GM12878 (cell line): ENCODE measurements at regions not wholly inside any gene's neighbourhood (a gene's known extent, or its start where the extent isn't known, plus 50 kb on each side); places are given as distances from the start of the nearest gene placed in this dataset.

Source experiments
- ATF7 ChIP-seq: fragments of 450-650 bp; IDR thresholded peaks from 2 replicates; pipeline ENCODE4 v1.6.1; 2016; ENCODE audit warnings: low read depth, mild to moderate bottlenecking
- CEBPB ChIP-seq, 2 experiments: fragments of 150-350 bp in 1 of 2; IDR thresholded peaks; 2 replicates each; pipeline ENCODE4 v1.6.1; 2012 to 2014; ENCODE audit warnings: low read depth in 2 of 2, low read length in 2 of 2, borderline replicate concordance in 1 of 2, inconsistent platforms in 1 of 2
- ESRRA ChIP-seq: IDR thresholded peaks from 2 replicates; pipeline ENCODE4 v1.6.1; 2012; ENCODE audit warnings: mild to moderate bottlenecking, low read length, improper control_type of control experiment
- MTA2 ChIP-seq: fragments of 450-650 bp; IDR thresholded peaks from 2 replicates; pipeline ENCODE4 v1.6.1; 2016; ENCODE audit warnings: low read depth, mild to moderate bottlenecking, moderate library complexity
- NRF1 ChIP-seq: conservative IDR thresholded peaks from 2 replicates; pipeline ENCODE4 v1.6.1; 2011; ENCODE audit warnings: mild to moderate bottlenecking, low read depth, low read length, improper control_type of control experiment
- RELA ChIP-seq: fragments of 450-650 bp; IDR thresholded peaks from 2 replicates; pipeline ENCODE4 v1.8.0; 2014; ENCODE audit warnings: borderline replicate concordance; ENCODE audit not compliant: partially characterized antibody
- SIN3A ChIP-seq: IDR thresholded peaks from 2 replicates; pipeline ENCODE4 v1.6.1; 2012; ENCODE audit warnings: low read depth, low read length, improper control_type of control experiment
- SMARCA5 ChIP-seq: fragments of 450-650 bp; IDR thresholded peaks from 2 replicates; pipeline ENCODE4 v1.6.1; 2017; ENCODE audit warnings: mild to moderate bottlenecking
- SUZ12 ChIP-seq: fragments of 200-600 bp; sonication (generic); IDR thresholded peaks from one replicate; pipeline ENCODE4 v1.6.1; 2018; ENCODE audit warnings: antibody characterized with exemption, mild to moderate bottlenecking; ENCODE audit not compliant: unreplicated experiment
- TCF12 ChIP-seq: IDR thresholded peaks from 2 replicates; pipeline ENCODE4 v1.6.1; 2011; ENCODE audit warnings: low read depth, mild to moderate bottlenecking, low read length
- TCF3 ChIP-seq: IDR thresholded peaks from 2 replicates; pipeline ENCODE4 v1.6.1; 2012; ENCODE audit warnings: low read depth, mild to moderate bottlenecking, low read length, borderline replicate concordance; ENCODE audit not compliant: insufficient read depth
- ZNF207 ChIP-seq: fragments of 450-650 bp; IDR thresholded peaks from 2 replicates; pipeline ENCODE4 v1.6.1; 2014; ENCODE audit warnings: antibody characterized with exemption, mild to moderate bottlenecking, borderline replicate concordance
- TF ChIP-seq, protein P1 (sequence below): fragments of 450-650 bp; IDR thresholded peaks from 2 replicates; pipeline ENCODE4 v1.6.1; 2017; ENCODE audit warnings: antibody characterized with exemption, mild to moderate bottlenecking, moderate library complexity
- TF ChIP-seq, protein P2 (sequence below): IDR thresholded peaks from 2 replicates; pipeline ENCODE4 v1.6.1; 2011; ENCODE audit warnings: borderline replicate concordance, low read depth, mild to moderate bottlenecking, moderate library complexity, mixed read lengths, low read length; ENCODE audit not compliant: insufficient read depth; ENCODE audit errors: extremely low read length
- TF ChIP-seq, protein P3 (sequence below): fragments of 450-650 bp; formaldehyde crosslinking; IDR thresholded peaks from 2 replicates; pipeline ENCODE4 v1.4.0; 2022; ENCODE audit warnings: mild to moderate bottlenecking, moderate library complexity
- TF ChIP-seq, protein P4 (sequence below): fragments of 450-650 bp; IDR thresholded peaks from 2 replicates; pipeline ENCODE4 v1.6.1; 2017; ENCODE audit warnings: mild to moderate bottlenecking
- TF ChIP-seq, protein P5 (sequence below): fragments of 450-650 bp; IDR thresholded peaks from 2 replicates; pipeline ENCODE4 v1.6.1; 2017; ENCODE audit warnings: borderline replicate concordance

DNA sequence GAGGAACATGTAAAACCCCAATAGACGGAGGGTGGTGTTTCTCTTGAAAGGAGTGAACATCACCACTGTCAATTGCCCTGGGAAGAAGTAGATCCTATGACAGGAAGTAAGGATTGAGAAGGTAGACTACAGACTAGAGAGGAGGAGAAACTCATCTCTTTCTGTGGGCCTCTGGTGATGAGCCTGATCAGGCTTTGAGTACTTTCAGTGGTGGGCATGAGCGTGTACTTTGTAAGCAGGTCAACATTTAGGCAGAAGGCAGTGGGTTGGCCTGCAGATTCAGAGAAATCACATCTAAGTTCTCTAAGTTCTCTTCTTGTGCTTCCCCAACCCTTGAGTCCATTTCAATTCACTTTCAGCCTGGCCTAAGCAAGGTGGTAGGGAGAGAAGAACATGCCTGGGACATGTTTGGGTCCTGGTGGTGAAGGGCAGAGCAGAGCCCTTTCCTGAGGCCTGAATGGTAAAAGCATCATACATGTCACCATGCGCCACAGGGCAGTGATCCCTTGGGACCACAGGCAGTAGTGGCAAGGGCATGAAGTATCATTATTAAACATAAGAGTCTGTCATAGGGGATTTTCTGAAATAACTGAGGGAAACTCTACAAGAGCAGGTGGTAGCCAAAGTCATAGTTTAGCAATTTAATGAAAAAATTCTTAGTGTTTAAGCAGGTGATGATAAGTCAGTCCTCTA is 56.4 kb upstream of the ANKRD1 start (continued):
- TF ChIP-seq, protein P1, sequence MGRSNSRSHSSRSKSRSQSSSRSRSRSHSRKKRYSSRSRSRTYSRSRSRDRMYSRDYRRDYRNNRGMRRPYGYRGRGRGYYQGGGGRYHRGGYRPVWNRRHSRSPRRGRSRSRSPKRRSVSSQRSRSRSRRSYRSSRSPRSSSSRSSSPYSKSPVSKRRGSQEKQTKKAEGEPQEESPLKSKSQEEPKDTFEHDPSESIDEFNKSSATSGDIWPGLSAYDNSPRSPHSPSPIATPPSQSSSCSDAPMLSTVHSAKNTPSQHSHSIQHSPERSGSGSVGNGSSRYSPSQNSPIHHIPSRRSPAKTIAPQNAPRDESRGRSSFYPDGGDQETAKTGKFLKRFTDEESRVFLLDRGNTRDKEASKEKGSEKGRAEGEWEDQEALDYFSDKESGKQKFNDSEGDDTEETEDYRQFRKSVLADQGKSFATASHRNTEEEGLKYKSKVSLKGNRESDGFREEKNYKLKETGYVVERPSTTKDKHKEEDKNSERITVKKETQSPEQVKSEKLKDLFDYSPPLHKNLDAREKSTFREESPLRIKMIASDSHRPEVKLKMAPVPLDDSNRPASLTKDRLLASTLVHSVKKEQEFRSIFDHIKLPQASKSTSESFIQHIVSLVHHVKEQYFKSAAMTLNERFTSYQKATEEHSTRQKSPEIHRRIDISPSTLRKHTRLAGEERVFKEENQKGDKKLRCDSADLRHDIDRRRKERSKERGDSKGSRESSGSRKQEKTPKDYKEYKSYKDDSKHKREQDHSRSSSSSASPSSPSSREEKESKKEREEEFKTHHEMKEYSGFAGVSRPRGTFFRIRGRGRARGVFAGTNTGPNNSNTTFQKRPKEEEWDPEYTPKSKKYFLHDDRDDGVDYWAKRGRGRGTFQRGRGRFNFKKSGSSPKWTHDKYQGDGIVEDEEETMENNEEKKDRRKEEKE = no peak
- TF ChIP-seq NRF1 (no peak), SUZ12 (no peak), RELA (peak; percentile 38), MTA2 (peak; percentile 24; the same call in 1 of the 2 replicates), ZNF207 (no peak), TCF3 (no peak), ATF7 (no peak; the same call in 1 of the 2 replicates), TCF12 (0 out of 2 replicates have a peak, but pooled peaks have one; percentile 10), SMARCA5 (no peak), ESRRA (no peak), CEBPB (IDR thresholded peaks at IDR 0.05; ENCODE audit: borderline replicate concordance in 1 of 2, low read depth in 2 of 2, low read length in 2 of 2) (no peak), SIN3A (no peak)
- TF ChIP-seq, protein P2, sequence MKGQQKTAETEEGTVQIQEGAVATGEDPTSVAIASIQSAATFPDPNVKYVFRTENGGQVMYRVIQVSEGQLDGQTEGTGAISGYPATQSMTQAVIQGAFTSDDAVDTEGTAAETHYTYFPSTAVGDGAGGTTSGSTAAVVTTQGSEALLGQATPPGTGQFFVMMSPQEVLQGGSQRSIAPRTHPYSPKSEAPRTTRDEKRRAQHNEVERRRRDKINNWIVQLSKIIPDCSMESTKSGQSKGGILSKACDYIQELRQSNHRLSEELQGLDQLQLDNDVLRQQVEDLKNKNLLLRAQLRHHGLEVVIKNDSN = no peak
- TF ChIP-seq, protein P3, sequence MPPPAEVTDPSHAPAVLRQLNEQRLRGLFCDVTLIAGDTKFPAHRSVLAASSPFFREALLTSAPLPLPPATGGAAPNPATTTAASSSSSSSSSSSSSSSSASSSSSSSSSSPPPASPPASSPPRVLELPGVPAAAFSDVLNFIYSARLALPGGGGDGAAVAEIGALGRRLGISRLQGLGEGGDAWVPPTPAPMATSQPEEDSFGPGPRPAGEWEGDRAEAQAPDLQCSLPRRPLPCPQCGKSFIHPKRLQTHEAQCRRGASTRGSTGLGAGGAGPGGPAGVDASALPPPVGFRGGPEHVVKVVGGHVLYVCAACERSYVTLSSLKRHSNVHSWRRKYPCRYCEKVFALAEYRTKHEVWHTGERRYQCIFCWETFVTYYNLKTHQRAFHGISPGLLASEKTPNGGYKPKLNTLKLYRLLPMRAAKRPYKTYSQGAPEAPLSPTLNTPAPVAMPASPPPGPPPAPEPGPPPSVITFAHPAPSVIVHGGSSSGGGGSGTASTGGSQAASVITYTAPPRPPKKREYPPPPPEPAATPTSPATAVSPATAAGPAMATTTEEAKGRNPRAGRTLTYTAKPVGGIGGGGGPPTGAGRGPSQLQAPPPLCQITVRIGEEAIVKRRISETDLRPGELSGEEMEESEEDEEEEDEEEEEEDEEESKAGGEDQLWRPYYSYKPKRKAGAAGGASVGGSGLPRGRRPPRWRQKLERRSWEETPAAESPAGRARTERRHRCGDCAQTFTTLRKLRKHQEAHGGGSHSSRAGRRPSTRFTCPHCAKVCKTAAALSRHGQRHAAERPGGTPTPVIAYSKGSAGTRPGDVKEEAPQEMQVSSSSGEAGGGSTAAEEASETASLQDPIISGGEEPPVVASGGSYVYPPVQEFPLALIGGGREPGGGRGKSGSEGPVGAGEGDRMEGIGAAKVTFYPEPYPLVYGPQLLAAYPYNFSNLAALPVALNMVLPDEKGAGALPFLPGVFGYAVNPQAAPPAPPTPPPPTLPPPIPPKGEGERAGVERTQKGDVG (CRISPR knock-in tag) = no peak
- TF ChIP-seq, protein P4, sequence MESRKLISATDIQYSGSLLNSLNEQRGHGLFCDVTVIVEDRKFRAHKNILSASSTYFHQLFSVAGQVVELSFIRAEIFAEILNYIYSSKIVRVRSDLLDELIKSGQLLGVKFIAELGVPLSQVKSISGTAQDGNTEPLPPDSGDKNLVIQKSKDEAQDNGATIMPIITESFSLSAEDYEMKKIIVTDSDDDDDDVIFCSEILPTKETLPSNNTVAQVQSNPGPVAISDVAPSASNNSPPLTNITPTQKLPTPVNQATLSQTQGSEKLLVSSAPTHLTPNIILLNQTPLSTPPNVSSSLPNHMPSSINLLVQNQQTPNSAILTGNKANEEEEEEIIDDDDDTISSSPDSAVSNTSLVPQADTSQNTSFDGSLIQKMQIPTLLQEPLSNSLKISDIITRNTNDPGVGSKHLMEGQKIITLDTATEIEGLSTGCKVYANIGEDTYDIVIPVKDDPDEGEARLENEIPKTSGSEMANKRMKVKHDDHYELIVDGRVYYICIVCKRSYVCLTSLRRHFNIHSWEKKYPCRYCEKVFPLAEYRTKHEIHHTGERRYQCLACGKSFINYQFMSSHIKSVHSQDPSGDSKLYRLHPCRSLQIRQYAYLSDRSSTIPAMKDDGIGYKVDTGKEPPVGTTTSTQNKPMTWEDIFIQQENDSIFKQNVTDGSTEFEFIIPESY = no peak
- TF ChIP-seq, protein P5, sequence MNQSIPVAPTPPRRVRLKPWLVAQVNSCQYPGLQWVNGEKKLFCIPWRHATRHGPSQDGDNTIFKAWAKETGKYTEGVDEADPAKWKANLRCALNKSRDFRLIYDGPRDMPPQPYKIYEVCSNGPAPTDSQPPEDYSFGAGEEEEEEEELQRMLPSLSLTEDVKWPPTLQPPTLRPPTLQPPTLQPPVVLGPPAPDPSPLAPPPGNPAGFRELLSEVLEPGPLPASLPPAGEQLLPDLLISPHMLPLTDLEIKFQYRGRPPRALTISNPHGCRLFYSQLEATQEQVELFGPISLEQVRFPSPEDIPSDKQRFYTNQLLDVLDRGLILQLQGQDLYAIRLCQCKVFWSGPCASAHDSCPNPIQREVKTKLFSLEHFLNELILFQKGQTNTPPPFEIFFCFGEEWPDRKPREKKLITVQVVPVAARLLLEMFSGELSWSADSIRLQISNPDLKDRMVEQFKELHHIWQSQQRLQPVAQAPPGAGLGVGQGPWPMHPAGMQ = no peak
